Heart left ventricle (tissue), 16 donors: ENCODE measurements at regions not wholly inside any gene's neighbourhood (a gene's known extent, or its start where the extent isn't known, plus 50 kb on each side); places are given as distances from the start of the nearest gene placed in this dataset.

Source experiments
- ATAC-seq, 4 donors: fragments of 200-7000 bp; cut with Tn5 transposase; one replicate each; pipeline ENCODE4 v1.9.1; 2020 to 2022; ENCODE audit warnings: moderate library complexity in 4 of 4, mild to moderate bottlenecking in 3 of 4, moderate number of reproducible peaks in 1 of 4
- DNase-seq, 5 donors: peaks; one replicate each; pipeline ENCODE4 v3.0.0-alpha.2; 2020
- H3K27ac ChIP-seq, 12 donors: fragments of 200-600 bp; sonication (generic) in 4 of 12; one replicate each; pipeline versions ENCODE4 v1.5.0 to v1.8.0; 2016 to 2022; ENCODE audit warnings: mild to moderate bottlenecking in 2 of 12
- H3K27me3 ChIP-seq, 9 donors: fragments of 200-600 bp; sonication (generic) in 2 of 9; one replicate each; pipeline versions ENCODE4 v1.5.1 to v1.8.0; 2016 to 2022; ENCODE audit warnings: mild to moderate bottlenecking in 3 of 9
- H3K36me3 ChIP-seq, 9 donors: fragments of 200-600 bp; sonication (generic) in 2 of 9; one replicate each; pipeline versions ENCODE4 v1.5.0 to v1.8.0; 2018 to 2022; ENCODE audit warnings: mild to moderate bottlenecking in 2 of 9
- H3K4me1 ChIP-seq, 12 donors: fragments of 200-600 bp; sonication (generic) in 4 of 12; one replicate each; pipeline versions ENCODE4 v1.5.0 to v1.8.0; 2016 to 2022; ENCODE audit warnings: mild to moderate bottlenecking in 3 of 12
- H3K4me3 ChIP-seq, 12 donors: fragments of 200-600 bp; sonication (generic) in 4 of 12; one replicate each; pipeline versions ENCODE4 v1.5.0 to v1.8.0; 2017 to 2022; ENCODE audit warnings: mild to moderate bottlenecking in 9 of 12, moderate library complexity in 4 of 12
- H3K9me3 ChIP-seq, 12 donors: fragments of 200-600 bp; sonication (generic) in 4 of 12; one replicate each; pipeline versions ENCODE4 v1.5.0 to v1.8.0; 2016 to 2022; ENCODE audit warnings: mild to moderate bottlenecking in 1 of 12
- POLR2A ChIP-seq, 2 donors: fragments of 450-650 bp; IDR thresholded peaks; one replicate each; pipeline ENCODE4 v1.6.1; 2017; ENCODE audit warnings: antibody characterized with exemption in 2 of 2, mild to moderate bottlenecking in 2 of 2, moderate library complexity in 2 of 2
- WGBS, 4 donors: extraction: QIAGEN DNeasy Blood & Tissue Kit in 2 of 4; methylation state at CpG; one replicate each; pipeline versions ENCODE4 v1.1.5 to v1.1.7; 2013 to 2018; 5-methylcytosine and 5-hydroxymethylcytosine counted together
- intact Hi-C, 10 donors: fragments of 100-400 bp; cut with DNase I; formaldehyde crosslinking; loops; one replicate each; pipeline versions ENCODE4 v1.11.1 to v1.14.2; 2022
- TF ChIP-seq, protein P1 (sequence below), 12 donors: fragments of 200-600 bp; sonication (generic) in 4 of 12; IDR thresholded peaks; one replicate each; pipeline versions ENCODE4 v1.5.0 to v1.8.0; 2018 to 2022; ENCODE audit warnings: antibody characterized with exemption in 12 of 12, mild to moderate bottlenecking in 5 of 12
- donor health status: ischemic (EF 13 %, LVEDD 7.1; RV severe dilation, severe dysfunction).
- donor health status: healthy with polysubstance abuse.
- donor health status: DM: no; HTN: yes; CAD: no.
- donor health status: DM: no; HTN: no; CAD: no.
- donor health status: ischemic (EF 25% LVEDD 6.9; RV normal size, moderate dysfunction).
- donor health status: ischemic (EF 25% LVEDD 5.7; RV mildly dilated, moderate dysfunction).
- donor health status: healthy.
- donor health status: DM: yes; HTN: yes; CAD: no.
- donor health status: ischemic (EF 35%, LVEDD 5.7; RV mildly dilated, moderate dysfunction).
- donor health status: nonischemic (EF 11% LVEDD 7.7; RV severe dilation, severe dysfunction).
- donor health status: DM: yes; HTN: yes; CAD: no.
- donor health status: PGD.
- donor health status: ischemic (EF 29% LVEDD 5.4; RV normal size, mild dysfunction).
- donor health status: nonischemic (EF 23%, LVEDD 6.1; RV moderate dilation, normal function).

DNA sequence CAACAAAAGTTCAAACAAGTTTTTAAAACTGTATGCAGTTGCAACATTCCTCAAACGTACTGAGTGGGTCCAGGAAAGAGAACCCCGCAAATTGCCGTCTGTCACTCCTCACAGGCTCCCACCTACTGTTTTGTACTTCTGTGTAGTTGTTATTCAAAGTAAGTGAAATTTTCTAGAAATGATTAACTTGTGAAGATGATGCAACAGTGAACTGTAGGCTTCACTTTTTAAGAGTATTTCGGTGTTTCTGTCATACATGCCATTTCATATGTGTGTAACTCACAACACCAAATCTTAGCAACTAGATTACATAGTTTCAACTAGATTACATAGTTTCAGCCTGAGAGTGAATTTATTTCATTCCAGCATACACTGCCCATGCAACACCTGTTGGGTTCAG is 226.0 kb upstream of the TANK start:
- no peak overlapping the region for H3K4me3 ChIP-seq
- ATAC-seq (no peak), DNase-seq (no peak)
- intact Hi-C loops: no loop called here
- H3K27ac ChIP-seq: no peak overlapping the region
- H3K36me3 ChIP-seq: no peaks in the 10 kb centered on the region
- WGBS, 4 donors: 92 to 96% (median 94%) methylated on average over 4 of the region's 4 CpGs
- H3K9me3 ChIP-seq: no peaks in the 10 kb centered on the region
- H3K27me3 ChIP-seq: no peaks in the 10 kb centered on the region
- H3K4me1 ChIP-seq: peaks cover 0 to 3% (median 0%) of the 10 kb centered on the region in 12 donors
- no peak for TF ChIP-seq POLR2A (IDR thresholded peaks at IDR 0.05)
- TF ChIP-seq, protein P1, sequence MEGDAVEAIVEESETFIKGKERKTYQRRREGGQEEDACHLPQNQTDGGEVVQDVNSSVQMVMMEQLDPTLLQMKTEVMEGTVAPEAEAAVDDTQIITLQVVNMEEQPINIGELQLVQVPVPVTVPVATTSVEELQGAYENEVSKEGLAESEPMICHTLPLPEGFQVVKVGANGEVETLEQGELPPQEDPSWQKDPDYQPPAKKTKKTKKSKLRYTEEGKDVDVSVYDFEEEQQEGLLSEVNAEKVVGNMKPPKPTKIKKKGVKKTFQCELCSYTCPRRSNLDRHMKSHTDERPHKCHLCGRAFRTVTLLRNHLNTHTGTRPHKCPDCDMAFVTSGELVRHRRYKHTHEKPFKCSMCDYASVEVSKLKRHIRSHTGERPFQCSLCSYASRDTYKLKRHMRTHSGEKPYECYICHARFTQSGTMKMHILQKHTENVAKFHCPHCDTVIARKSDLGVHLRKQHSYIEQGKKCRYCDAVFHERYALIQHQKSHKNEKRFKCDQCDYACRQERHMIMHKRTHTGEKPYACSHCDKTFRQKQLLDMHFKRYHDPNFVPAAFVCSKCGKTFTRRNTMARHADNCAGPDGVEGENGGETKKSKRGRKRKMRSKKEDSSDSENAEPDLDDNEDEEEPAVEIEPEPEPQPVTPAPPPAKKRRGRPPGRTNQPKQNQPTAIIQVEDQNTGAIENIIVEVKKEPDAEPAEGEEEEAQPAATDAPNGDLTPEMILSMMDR (IDR thresholded peaks at IDR 0.05): no peak

DNA sequence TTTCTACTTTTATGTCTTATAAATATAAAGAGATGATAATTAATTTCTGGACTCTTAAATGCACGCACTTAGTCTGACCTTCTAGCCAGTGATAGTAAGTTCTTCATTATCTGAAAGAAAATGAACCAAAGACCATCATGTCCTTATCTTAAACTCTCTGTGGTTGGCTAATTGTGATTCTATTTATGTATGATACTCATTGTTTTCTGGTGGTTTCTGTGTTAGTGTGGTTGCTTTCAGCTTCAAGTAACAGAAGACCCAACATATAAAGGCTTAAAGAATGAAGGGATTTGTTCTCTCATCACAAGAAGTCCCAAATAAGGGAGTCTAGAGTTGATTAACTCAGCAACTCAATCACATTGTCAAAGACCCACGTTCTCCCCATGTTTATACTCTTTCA is 225.2 kb upstream of the TANK start:
- intact Hi-C loops: no loop called here
- WGBS, 4 donors: 76 to 86% (median 81%) methylated on average over 2 of the region's 2 CpGs
- Histone ChIP-seq H3K27me3 (no peaks in the 10 kb centered on the region), H3K9me3 (no peaks in the 10 kb centered on the region), H3K36me3 (no peaks in the 10 kb centered on the region), H3K4me3 (no peak overlapping the region), H3K4me1 (no peaks in the 10 kb centered on the region), H3K27ac (no peak overlapping the region)
- no peak for DNase-seq
- ATAC-seq: no peak
- TF ChIP-seq POLR2A (IDR thresholded peaks at IDR 0.05): no peak
- TF ChIP-seq, protein P1 (IDR thresholded peaks at IDR 0.05): no peak

DNA sequence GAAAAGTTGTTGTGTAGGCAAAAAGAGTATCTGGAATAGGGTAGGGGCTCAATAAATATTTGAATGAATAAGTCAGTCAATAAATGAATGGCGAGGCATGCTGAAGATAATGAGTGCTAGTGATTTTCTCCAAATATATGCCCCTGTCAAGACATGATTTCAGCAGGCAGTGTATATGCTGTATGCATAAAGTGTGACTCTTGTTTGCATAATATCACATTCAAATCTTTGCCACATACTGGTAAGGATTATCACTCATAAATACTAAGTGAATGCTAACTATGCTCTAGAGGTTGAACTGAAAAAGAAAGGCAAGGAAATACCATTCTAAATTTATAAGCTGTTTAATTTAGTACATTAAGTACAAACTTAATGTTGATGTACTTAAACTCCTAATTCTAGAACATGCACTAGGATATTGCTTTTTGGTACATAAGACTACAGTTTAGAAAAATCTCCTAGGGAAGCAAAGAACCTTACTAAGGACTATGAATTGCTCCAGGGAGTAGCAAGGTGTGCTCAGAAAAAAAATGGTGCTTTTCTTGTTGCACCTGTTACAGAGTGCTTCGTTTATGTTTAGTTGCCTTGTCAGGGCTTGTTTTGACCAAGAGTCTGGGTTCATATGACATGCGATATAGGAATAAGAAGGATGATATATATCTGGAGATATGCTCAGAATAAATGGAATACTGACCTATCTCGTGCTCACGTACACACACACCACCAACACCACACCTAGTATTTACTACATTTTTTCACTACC is 224.0 kb upstream of the TANK start:
- no peak for TF ChIP-seq POLR2A (IDR thresholded peaks at IDR 0.05)
- TF ChIP-seq, protein P1 (IDR thresholded peaks at IDR 0.05): no peak
- 96 to 97% (median 97%) methylated on average over 5 of the region's 5 CpGs for WGBS, 4 donors
- Histone ChIP-seq H3K9me3 (no peaks in the 10 kb centered on the region), H3K4me3 (no peak overlapping the region), H3K4me1 (peaks cover 0 to 8% (median 2%) of the 10 kb centered on the region in 12 donors), H3K27me3 (no peaks in the 10 kb centered on the region), H3K36me3 (no peaks in the 10 kb centered on the region), H3K27ac (no peak overlapping the region)
- DNase-seq: no peak
- ATAC-seq: no peak
- intact Hi-C loops: no loop called here

DNA sequence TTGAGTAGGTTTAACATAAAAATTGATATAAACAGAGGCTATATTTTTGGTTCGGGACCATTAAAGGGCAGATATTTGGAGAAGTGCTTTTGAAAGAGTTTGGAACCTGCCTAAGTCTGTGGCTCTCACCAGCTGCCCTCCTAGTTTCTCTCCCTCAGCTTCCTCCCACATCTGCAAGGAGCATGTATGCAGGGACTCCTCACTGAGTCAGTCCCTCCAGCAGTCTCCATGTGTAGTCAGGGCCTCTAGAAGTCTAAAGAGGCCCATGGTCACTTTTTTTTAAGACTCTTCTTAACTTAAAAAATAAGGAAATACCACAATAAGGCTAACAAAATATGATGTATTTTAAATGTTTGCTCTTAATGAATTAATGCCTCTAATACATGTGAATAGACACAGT is 220.0 kb upstream of the TANK start:
- H3K27me3 ChIP-seq: no peaks in the 10 kb centered on the region
- peaks cover 0 to 12% (median 5%) of the 10 kb centered on the region in 12 donors for H3K4me1 ChIP-seq
- H3K36me3 ChIP-seq: no peaks in the 10 kb centered on the region
- no peak overlapping the region for H3K27ac ChIP-seq
- H3K9me3 ChIP-seq: no peaks in the 10 kb centered on the region
- intact Hi-C loops: no loop called here
- TF ChIP-seq POLR2A (IDR thresholded peaks at IDR 0.05): no peak
- TF ChIP-seq, protein P1 (IDR thresholded peaks at IDR 0.05): no peak
- ATAC-seq (no peak), DNase-seq (no peak)
- WGBS, 4 donors: 89 to 98% (median 93%) methylated on average over 1 of the region's 1 CpG
- H3K4me3 ChIP-seq: no peak overlapping the region
